HG03139 (cell line): ENCODE measurements at regions not wholly inside any gene's neighbourhood (a gene's known extent, or its start where the extent isn't known, plus 50 kb on each side); places are given as distances from the start of the nearest gene placed in this dataset.
"Not testable (repeated sequence)": the region's sequence is repeated elsewhere in the genome, so short reads cannot be mapped to it uniquely, and the experiment has no call there.

Experiments used
- ATAC-seq: cut with Tn5 transposase; IDR thresholded peaks from one replicate; pipeline ENCODE4 v1.9.1; 2021; ENCODE audit not compliant: unreplicated experiment

GRCh38 chr4:38413524-38414341 is 250.3 kb upstream of the KLF3 start:
- ATAC-seq, result no peak

DNA sequence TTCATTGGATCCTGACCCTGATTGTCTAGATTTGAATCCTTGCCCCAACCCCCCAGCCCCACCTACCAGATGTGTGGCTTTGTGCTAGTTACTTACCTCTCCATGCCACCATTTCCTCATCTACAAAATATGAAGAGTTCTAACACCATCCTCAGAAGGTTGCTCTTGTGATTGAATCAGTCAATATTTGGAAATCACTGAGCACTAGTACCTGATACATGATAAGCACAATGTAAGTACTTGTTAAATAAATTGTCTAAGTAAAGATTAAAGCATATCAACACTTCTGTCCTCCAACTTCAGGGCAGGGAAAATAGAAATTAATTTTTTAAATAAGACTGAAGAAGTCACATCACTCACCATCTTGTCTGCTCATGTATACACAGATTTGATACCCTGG is 249.6 kb upstream of the KLF3 start:
- no peak for ATAC-seq

- no peak for ATAC-seq
Measured at GRCh38 chr4:38415682-38416081, 248.3 kb upstream of the KLF3 start.

DNA sequence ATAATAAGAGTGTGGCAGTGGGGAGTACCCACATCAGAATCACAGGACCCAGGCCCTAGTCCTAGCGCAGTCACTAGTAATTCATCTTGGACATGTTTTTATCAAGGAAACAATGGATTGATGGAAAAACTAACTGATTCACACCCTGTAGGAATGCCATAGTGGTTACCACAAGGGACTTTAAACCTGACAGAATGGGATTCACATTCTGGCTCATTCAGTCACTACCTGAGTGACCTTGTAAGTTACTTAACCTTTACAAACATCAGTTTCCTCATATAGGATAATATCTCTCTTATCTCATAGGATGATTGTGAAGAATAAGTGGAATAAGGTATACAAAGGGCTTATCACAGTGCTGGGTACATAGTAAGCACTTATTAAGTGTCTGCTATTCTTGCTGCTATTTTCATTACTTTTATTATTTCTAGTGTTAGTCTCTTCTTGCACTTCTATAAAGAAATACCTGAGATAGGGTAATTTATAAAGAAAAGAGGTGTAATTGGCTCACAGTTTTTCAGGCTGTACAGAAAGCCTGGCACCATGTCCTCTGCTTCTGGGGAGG is 247.5 kb upstream of the KLF3 start:
- ATAC-seq, result no peak

DNA sequence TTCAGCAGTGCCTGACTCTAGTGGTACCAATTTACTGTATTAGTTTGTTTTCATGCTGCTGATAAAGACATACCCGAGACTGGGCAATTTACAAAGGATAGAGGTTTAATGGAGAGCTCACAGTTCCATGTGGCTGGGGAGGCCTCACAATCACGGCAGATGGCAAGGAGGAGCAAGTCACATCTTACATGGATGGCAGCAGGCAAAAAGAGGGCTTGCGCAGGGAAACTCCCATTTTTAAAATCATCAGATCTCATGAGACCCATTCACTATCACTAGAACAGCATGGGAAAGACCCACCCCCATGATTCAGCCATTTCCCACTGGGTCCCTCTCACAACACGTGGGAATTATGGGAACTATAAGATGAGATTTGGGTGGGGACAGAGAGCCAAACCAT is 243.7 kb upstream of the KLF3 start:
- ATAC-seq, result not testable (repeated sequence)

DNA sequence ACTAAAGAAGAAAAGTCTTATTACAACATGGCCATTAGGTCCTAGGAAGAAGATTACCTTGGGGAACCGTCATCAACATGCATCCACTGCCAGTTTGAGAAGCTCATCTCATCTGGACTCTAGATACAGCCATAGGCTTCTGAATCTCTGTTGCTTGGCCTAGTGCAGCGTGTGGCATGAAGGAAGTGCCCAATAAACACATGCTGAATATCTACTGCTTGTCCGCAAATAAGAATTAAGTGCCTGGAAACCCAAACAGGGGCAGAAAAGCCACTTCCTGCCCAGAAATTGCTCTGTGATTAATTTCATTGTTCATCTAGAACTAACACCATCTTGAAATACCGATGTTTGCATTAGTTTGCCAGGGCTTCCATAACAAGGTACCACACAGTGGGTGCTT is 241.1 kb upstream of the KLF3 start:
- no peak for ATAC-seq

DNA sequence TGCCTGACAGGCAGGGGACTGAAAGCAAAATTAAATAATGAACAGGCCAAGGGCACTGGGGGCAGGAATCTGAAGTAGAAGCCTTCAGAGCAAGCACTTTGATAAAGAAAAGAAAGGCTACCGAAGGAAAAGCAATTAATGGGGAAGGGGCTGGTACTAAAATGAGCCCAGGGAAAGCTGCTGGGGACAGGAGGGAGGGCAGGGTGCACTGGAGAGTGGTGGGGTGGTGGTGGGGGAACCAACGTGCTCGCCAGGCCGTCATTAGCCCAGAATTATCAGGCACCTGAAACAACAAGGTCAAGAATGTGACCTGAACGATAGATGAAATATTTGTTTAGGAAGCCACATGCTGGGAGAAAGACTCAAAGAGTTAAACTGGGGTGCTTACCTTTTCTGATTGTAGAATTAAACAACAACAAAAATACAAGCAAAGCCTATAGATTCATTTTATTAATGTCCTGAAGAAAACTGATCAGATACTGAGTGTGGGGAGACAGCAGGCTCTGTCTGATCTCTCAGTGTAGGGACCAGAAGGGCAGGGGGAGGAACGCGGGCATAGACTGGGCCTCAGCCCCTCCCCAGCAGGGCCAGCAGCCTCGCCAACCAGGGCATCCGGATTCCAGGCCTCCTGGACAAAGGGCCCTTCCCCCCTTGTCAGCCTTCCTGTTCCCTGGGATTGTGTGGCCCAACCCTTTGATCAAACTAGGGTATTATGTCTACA is 239.7 kb upstream of the KLF3 start:
- no peak for ATAC-seq

GRCh38 chr4:38426532-38426931 is 237.5 kb upstream of the KLF3 start:
- no peak for ATAC-seq

DNA sequence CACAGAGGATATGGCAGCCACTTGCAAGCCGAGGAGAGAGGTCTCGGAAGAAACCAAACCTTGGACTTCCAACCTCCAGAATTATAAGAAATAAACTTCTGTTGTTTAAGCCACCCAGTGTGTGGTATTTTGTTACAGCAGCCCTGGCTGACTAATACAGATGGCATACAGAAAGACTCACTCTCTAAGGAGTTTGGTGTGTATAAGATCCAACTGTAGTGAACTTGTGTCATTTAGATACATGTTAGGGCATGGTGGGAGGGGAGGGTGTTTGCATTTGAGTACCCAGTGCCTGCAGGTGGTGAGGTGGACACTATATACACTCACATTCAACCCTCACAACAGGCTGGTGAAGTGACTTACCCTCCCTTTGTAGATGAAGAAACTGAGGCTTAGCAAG is 233.2 kb upstream of the KLF3 start:
- ATAC-seq, result no peak

DNA sequence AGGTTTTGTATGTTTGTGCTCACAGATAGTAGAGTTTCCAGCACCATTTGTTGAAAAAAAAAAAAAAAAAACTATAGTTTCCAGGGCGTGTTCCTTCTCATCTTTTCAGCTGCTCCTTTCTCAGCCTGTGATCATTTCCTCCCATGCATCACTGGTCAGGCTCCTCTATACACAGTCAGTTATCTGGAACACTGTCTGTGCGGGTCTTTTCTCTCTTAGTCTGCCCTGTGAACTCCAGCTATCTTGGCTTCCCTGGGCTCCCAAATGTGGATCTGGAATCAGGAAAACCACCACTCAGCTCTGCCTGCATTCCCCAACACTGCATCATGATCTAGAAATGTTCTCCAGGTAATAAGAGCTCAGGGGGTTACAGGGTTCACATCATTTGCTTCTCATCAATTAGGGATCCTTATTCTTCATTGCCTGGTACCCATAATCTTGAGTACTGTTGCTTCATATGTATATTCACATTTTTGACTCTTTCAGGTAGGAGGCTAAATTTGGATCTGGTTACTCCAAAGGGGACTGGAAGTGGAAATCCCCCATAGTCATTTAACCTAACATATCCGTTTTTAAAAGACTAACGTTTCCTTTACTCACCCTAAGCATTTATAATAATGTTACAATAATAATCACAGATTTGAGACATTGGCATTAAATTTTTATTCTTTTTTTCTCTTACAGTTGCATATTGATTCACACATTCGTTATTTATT is 221.8 kb upstream of the KLF3 start:
- no peak for ATAC-seq

GRCh38 chr4:38449506-38450174 is 214.4 kb upstream of the KLF3 start:
- ATAC-seq, result no peak

GRCh38 chr4:38452009-38452408 is 212.0 kb upstream of the KLF3 start:
- ATAC-seq, result peak; percentile 53

- no peak for ATAC-seq
Measured at GRCh38 chr4:38452542-38452941, 211.5 kb upstream of the KLF3 start.

DNA sequence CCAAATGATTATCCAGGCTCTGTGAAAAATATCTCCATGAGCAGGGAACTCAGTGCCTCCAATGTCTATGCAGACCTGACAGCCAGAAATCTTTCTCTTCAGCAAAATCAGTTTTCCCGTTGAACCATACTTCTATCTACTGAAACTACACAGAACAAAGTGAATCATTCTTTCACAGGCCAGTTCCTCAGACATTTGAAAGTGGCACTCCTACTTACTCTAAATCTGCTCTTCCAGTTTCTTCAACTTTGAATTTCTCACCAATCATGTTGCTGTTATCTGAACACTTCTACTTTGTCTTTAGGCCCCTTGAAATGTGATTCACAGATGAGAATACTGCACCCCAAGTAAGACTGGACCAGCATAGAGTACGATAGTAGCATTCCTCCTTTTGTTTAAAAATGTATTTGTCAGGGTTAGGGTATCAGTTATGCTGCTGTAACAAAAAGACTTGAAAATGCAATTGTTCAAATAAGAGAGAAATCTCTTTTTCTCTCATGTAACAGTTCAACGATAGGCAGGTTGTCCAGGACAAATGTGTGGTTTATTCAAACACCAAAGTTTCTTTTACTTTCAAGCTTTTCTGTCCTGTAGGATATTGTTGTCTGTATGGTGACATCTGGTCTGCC is 210.6 kb upstream of the KLF3 start:
- ATAC-seq, result no peak

DNA sequence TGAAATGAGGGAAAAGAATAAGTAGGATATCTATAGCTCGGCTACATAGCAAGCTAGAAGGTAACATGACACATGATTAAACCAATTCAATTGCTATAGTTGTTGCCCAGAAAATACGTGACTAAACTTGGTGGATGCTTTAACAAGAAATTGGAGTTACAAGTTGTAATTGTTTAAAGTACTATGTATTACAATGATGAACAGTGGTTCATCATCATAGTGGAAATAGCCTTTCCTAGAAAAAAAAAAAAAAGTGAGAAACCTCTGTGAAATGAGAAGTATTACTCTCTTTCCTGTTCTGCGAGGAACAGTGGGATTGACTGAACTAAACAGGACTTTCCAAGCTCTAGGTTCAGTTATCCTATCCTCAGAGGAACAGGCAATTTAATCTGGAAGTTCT is 209.7 kb upstream of the KLF3 start:
- no peak for ATAC-seq

- no peak for ATAC-seq
Measured at GRCh38 chr4:38455092-38455862, 208.7 kb upstream of the KLF3 start.

- ATAC-seq, result no peak
Measured at GRCh38 chr4:38456096-38456495, 207.9 kb upstream of the KLF3 start.

DNA sequence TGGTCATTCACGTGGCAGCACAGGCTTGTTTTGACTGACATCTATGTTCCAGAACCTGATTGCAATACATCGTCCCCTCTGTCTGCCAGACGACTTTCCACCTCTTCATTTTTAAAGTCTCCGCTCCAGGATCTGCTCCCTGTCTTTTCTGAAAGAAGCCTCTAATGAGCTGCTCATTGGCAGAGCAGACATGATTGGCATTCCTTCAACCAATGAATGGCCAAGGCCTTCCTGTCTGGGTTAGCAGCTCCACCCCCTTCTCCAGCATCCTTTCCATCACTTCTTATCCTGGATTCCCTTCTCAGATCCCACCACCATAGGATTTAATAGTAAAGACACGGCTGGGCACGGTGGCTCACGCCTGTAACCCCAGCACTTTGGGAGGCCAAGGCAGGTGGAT is 202.7 kb upstream of the KLF3 start:
- ATAC-seq, result no peak

GRCh38 chr4:38462367-38463055 is 201.5 kb upstream of the KLF3 start:
- no peak for ATAC-seq
